GM19328 (cell line): ENCODE measurements at regions not wholly inside any gene's neighbourhood (a gene's known extent, or its start where the extent isn't known, plus 50 kb on each side); places are given as distances from the start of the nearest gene placed in this dataset.

Experiments used
- ATAC-seq: cut with Tn5 transposase; IDR thresholded peaks from one replicate; pipeline ENCODE4 v1.9.1; 2021; ENCODE audit warnings: mild to moderate bottlenecking, moderate library complexity; ENCODE audit not compliant: unreplicated experiment

DNA sequence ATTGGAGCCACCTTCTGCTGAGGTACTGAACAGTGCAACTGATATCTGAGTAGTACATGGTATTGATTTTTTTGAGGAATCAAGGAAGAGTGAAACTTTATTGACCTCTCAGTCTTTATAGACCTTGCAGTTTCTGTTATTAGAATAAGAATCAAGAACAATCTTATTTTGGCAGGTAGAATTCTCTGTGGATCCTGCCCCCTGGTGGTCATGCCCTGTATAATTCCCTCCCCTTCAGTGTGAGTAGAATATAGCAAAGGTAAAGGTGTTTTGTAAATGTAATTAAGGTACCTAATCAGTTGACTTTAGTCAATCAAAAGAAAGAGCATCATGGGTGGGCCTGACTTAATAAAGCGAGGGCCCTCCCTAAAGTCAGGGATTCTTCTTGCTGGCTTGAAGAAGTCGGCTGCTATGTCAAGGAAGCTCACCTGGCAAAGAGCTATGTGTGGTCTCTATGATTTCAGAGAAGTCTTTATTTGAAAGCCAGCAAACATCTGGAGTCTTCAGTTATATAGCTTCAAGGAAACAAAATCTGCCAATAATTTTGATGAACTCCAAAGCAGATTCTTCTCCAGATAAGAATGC, 142.8 kb downstream of the LSM5 start:
- no peak for ATAC-seq

DNA sequence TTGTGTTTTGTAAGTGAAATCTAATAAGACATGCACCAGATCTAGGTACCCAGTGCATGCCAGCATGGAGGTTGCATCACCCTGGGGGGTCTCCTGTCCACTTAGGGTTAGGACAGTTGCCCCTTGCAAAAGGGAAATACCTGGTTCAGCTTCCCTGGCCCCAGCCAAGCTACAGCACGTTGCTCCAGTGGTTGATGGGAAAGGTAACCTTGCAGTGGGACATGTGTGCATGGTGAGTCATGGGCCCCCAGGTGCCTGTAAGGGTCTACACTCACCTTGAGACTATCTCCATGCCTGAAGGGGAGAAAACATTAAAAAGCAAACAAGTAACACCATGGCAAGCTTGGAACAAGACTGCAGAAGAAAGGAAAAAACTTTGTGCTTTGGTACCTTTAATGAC, 143.9 kb downstream of the LSM5 start:
- ATAC-seq = no peak

DNA sequence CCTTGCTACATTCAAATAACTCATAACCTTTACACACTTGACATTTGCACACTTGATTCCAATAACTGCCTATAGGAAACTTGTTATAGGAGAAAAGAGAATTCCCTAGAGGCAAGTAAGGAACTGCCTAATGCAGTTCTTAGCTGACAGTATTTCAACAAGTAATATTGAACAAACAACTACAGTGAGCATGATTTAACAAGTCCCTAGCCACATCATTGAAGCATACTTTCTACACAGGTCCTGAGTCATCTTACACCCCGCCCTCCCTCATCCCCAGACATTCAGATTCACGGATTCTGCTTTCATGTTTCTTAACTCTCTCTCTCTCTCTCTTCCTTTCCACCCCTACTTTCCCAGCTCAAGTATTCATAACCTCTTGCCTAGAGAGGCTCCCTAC, 153.5 kb downstream of the LSM5 start:
- no peak for ATAC-seq

DNA sequence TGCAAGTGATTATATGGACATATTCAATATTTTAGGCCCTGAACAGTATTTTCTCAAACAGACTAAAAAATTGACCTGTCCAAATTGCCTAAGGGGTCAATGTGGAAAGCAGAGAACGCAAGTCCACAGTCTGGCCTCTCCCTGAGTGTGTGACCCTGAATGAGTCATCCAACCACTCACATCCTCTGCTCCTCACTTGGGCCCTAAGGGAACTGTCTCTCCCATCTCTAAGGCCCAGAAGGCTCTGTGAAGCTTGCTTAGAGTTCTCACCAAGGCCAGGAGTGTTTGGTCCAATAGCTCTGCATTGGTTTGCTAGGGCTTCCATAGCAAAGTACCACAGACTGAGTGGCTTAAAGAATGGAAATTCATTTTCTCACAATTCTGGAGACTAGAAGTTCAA, 155.1 kb downstream of the LSM5 start:
- no peak for ATAC-seq

DNA sequence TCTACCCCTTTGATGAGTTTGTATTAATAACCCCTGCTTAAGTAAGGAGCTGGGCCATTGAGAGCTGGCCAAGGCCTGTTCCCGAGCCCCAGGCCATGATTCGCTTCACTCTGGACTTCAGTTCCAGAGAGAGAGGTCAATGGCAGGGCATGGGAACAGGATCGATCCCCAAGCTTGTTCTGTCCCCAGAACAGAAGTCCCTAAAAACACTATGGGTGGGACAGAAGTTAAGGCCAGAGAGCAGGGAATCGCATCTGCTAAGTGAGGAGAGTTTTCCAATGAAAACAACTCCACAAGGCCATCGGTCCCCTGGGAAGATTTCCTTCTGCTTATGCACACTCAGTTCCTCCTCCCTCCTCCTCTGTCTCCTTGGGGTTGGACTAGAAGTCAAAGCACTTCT, 159.6 kb downstream of the LSM5 start:
- ATAC-seq = no peak

DNA sequence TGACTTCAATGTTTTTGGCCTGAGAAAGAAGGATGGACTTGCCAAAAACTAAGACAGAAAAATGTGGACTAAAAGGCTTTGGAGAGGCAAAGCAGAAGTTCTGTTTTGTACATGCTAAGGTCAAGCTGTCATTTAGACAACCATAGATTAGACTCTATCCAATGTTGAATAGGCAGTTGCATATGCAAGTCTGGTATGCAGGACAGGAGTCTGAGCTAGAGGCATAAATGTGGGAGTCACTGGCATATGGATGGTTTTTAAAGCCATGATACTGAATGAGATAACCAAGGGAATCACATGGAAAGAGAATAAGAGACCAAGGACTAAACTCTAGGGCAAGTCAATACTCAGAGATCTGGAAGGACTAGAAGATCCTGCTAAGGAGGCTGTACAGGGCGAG, 164.1 kb downstream of the LSM5 start:
- no peak for ATAC-seq

DNA sequence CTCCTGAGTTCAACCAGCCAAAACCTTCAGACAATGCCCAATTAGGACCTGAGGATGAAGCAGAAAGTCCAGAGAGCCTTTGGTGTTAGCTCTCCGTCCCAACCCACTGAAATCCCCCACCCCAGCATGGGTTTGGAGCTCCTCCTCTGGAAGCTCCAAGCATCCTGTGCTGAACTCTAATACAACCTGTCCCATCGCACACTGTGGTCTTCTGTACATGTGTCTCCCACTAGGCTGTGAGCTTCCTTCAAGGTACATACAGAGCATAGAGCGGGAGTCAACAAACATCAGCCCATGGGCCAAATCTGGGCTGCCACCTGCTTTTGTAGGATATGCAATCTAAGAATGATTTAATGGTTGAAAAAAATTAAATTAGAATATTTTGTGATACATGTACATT, 166.5 kb downstream of the LSM5 start:
- no peak for ATAC-seq

DNA sequence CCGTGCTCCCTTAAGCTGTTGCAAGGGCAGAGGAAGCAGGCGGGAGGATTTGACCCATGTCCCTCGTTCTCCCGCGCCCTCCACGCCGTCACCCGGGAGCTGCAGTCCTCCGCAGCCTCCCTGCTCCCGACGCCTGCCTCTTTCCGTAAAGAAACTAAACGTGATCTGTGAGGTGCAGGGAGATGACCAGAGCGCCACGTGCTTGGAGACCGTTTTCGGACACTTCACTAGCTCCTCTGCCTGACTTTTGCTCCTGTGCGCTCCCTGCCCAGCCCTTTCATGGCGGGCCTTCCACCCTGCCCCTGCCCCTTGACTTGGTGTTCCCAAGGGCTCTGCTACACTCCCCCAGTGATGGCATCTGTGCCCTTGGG, 171.2 kb downstream of the LSM5 start:
- no peak for ATAC-seq

DNA sequence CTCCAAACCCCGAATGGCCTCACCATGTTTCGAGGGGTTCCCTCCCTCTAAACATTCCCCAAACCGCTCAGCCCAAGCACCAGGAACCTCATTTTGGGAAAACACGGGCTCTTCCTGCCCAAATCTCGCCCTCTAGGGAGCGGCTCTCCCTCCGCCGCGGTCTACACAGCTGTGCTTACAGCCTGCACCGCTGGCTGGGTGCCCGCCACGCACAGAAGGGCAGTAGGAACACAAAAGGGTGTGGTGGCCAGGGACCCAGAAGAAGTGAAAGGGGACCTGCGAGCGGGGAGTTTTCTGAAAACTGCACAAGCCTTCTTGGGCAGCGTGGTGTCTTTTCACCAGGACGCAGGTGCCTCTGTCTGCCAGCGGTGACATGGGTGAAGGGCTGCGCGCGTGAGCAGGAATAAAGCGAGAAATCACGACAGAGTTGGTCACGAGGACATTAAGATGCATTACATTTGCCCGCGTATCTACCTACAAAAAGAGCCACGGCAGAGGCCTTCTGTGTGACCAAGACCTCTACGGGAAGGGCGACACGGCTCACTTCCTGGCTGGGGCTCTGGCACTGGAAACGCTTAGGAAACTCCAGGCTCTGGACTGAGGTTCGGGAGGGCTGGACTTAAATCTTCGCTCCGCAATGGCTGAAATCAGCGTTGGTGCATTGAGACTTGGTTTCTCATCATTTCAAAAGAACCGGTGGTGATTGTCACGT, 171.7 kb downstream of the LSM5 start:
- ATAC-seq = no peak

DNA sequence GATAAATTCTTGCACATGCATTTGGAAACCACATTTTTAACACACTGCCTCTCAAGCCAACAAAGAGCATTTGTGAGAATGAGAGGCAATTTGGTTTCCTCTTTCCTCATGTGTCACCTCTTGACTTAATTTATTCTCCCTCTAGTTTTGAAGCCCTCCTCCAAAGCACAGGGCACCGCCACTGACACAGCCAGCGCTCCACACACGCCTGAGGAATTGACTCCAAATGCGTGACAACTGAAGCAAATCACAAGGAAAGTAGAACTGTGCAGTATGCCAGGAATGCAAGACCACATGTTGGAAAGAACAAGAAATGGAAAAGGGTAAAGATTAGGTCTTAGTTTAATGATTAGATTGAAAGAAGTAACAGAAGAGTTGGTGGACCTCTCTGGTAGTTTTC, 173.3 kb downstream of the LSM5 start:
- no peak for ATAC-seq

DNA sequence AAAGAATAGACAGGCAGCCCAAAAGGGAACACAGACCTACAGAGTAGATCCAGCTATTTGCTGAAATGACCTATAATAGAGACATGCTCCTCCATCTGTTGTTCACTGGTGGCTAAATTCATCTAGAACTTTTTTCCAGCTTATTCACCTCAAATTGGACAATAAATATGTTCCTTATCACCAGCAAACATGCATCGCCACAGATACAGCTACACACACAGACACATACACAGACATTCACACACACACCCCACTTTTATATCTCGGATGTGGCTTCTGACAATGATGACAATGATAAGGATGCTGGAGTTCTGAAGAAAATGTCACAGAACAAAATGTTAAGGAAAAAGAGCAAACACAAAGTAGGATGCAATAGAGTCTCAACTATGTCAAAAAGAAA, 175.4 kb downstream of the LSM5 start:
- ATAC-seq = no peak

DNA sequence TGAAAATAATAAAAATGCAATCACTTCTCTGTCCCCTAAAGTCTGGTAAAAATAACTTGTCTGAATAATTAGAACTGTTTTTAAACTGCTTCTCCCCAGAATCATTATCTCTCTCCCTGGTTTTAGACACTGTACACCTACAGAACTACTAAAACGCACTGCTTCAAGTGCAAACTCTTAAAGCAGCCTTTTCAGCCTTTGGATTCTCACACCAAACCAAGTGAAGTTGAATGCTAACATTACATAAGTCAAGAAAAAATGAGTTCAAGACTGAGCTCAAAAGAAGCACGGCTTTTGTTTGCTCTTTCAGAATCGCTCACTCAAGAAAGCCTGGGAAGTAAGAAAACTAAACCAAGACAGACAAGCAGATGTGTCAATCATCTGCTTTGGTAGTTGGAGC, 188.8 kb downstream of the LSM5 start:
- no peak for ATAC-seq

DNA sequence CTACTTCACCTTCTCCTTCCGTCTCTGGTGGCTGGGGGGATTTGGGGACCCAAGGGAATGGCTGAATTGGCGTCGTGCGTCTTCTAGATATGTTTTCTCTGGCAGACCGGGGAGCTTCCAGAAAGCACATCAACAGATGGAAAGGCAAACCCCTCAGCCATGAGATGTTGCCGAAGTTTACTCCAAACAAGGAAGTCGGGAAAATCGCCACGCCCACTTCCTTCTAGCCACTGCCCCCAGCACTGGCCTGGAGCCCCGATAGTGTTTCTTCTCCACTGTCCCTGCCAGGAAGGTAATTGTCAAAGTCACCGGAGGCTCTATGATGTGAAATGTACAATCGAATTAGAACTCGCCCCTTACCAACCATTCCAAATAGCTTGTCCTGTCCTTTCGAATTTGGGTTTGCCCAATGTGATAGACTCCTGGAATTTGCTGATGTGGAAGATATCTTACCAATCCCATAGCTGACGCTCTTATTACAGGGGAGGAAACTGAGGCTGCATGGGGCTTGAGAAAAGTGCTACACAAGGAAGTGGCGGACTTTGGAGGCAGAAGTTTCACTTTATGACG, 191.0 kb downstream of the LSM5 start:
- no peak for ATAC-seq

DNA sequence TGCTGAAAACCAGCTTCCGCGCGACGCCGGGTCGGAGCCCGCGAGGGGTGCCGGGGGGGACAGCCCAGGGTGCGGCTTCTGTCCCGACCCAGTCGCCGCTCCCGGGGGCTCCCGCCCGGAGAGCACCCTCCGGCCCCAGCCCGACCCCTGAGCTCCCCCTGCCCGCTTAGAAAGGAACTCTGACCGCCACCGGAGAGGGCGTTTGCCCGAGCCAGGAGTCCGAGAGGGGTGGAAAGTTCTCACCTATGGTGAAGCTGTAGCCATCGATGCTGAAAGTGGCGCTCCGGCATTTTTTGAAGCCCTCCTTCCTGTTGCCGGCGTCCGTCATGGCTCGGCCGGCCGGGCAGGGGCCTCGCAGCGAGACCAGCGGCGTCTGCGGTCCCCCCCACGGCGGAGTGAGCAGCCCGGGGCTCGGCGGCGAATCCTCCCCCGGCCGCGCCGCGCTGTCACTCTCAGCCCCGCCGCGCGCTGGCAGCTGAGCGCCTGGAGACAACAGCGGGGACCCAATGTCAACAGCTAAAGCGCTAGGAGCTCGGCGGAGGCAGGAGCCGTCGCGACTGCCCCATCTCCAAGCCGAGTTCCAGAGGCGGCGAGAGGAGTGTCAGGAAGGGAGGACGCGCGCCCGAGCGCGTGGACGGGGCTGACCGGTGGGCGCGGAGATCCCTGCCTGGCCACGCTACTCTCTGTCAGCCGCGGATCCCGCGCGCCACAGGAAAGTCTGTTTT, 191.6 kb downstream of the LSM5 start:
- ATAC-seq = no peak

DNA sequence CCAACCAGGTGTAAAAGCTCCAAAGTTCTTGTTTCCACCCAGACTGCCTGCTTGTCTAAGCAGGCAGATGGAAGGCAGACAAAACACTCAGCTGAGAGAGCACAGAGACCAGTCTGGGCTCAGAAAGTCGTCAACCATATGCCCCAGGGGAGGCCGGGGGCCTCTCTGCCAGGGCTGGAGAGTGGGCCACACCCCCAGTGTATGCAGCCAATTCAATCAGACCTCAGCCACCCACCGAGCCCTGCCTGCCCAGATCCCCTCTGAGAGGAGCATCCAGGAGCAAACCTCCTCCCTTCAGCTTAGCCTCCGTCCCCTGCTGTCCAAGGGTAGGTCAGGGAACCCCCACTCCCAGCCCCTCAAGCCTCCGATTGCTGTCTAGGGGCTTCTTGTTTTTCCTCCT, 196.3 kb downstream of the LSM5 start:
- no peak for ATAC-seq

DNA sequence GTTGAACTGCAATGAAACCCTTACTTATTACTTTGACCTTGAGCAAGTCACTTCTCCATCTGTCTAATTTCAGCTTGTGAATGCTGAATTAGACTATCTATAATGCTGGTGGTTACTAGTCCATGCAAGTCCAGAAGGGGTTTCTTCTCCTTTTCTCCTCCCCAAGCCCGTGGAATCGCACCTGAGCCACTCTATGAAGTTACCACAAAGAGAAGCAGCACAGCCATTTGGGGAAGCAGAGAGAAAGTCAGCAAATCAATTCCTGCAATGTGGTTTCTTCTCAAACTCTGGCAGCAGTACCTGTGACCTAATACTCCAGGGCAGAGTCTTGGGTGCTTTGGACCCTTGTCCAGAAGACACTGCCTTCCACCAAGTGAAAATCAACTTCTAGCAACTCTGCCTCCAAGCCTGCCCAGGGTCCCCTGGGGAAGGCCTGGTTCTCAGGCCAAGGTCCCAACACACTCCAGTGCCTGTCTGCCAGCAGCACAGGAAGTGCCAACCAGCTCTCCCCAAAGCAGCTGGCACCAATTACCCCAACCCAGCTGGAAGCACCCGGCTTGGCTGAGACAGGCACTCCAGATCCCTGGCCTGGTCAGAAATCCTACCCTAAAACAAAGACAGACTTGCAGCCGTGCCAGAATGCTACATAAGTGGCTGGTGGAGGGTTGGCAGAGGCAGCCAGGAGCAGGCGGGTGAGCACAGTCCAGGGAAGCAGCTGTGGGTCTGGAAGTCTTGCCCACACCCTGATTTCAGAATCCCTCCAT, 200.3 kb downstream of the LSM5 start:
- ATAC-seq = no peak

DNA sequence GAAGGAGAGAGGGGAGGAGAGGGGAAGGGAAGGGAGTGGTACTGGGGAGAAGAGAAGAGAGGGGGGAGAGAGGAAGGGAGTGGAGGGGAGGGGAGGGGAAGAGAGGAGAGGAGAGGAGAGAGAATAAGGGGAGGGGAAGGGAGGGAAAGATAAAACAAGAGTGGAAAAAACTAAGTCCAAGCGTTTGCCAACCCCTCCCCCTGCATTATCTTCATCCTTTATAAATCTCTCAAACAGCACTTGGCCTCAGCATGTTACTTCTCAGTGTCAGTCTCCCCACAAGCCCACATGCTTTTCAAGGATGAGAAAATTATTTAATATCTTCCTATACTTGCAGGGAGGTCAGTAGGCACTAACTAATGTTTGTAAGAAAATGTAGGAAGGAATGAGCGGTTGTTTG, 204.5 kb downstream of the LSM5 start:
- no peak for ATAC-seq

DNA sequence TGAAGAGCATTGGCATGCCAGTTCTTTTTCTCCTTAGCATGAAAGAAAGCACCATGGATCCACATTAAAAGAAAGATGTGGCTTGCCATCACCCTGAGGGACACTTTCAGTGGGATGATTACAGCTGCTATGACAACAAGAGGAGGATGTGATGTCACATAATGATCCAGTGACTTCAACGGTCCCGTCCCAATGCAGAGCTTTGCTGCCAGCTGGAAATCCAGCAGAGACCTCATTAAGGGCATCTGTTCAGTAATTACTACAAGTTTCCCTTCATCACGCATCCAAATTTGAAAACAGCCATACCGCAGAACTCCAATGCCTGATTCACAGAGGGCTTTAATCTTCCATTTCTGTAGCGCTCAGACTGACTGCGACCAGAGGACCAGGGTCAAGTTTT, 206.6 kb downstream of the LSM5 start:
- ATAC-seq = no peak

DNA sequence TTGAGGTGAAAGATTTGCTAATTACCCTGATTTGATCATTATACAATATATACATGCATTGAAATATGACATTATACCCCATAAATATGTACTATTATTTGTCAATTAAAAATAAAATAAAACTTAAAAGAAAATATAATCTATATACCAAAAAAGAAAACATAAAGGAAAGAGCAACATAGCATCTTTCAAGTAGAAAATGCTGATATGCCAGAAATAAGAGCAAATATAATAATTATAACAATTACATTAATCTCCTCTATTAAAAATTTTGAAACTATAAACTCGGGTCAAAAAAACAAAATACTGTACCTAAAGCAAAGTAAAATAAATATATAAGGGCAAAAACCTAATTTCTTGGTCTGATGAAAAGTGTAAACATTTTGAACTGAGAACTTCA, 209.3 kb upstream of the PDE1C start:
- ATAC-seq = no peak

DNA sequence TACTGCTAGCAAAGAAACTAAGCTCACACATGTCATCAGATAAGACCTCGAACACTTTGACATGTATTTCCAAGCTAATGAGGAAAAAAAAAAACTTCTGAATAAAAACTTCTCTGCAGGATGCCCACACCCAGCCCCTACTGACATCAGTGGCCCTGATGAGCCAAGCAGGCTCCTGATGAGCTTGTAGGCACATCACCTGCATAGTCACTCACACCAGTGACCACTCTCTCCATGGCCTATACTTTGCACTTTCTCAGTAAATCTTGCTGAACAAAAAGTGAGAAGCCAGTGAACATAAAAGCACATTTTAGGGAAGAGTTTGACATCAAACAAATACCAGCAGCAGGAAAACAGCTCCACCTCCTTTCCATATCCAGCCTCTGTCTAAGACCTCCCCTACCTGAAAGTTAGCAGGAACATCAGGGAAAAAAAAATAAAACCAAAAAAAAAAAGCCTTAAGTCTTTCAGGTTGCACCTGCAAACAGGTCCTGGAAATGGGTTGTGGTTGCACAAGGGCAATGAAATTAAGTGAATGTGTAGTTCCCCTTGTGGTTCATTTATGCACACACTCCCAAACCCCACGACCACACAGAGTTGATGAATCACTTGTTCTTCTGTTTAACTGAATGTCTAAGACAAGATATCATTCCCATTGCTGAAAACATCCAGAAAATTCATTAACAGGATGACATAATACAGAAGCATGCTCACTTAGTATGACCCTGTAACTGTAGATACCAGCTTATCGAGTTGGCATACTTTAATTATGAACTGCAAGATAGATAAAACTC, 205.2 kb upstream of the PDE1C start:
- ATAC-seq = no peak

DNA sequence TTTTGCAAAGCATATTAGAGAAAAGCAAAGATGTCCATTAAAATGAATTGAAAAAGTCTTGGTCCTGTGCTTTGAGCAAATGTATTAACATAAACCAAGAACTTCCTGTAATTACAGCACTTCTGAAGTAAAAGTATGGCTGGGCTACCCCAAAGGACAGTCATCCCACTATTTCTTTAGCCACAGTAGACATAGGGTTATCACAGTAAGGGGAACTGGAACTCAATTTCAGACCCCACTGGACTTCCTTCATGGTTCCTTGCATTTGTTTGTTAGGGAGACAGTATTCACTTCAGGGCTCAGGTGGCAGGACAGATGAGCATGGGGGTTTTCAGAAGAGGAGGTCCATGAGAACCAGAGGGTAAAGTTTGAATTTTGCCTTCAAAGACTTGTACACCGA, 203.1 kb upstream of the PDE1C start:
- no peak for ATAC-seq
